NCI-H69 (cell line): ENCODE measurements at regions not wholly inside any gene's neighbourhood (a gene's known extent, or its start where the extent isn't known, plus 50 kb on each side); places are given as distances from the start of the nearest gene placed in this dataset.
"Not testable (repeated sequence)": the region's sequence is repeated elsewhere in the genome, so short reads cannot be mapped to it uniquely, and the experiment has no call there.

Source experiments
- DNase-seq: peaks from one replicate; lab custom pipeline; 2025; lab: John Stamatoyannopoulos, UW

- no peak for DNase-seq
These were observed 197.5 kb downstream of the ARL4A start for GRCh38 chr7:12884856-12885440.

- no peak for DNase-seq
These were observed 201.3 kb downstream of the ARL4A start for GRCh38 chr7:12888717-12889116.

- no peak for DNase-seq
These were observed 202.0 kb downstream of the ARL4A start for GRCh38 chr7:12889391-12889790.

- no peak for DNase-seq
These were observed 203.2 kb downstream of the ARL4A start for GRCh38 chr7:12890586-12890985.

- DNase-seq, result no peak
These were observed 205.9 kb downstream of the ARL4A start for GRCh38 chr7:12893292-12893691.

GRCh38 chr7:12895296-12895695 lies 207.9 kb downstream of the ARL4A start:
- DNase-seq, result no peak

- DNase-seq, result no peak
These were observed 208.9 kb downstream of the ARL4A start for GRCh38 chr7:12896316-12896715.

GRCh38 chr7:12898004-12898403 lies 210.6 kb downstream of the ARL4A start:
- no peak for DNase-seq

- DNase-seq, result no peak
These were observed 211.2 kb downstream of the ARL4A start for GRCh38 chr7:12898620-12899019.

- DNase-seq, result no peak
These were observed 218.2 kb downstream of the ARL4A start for GRCh38 chr7:12905671-12906070.

- DNase-seq, result no peak
These were observed 220.3 kb downstream of the ARL4A start for GRCh38 chr7:12907774-12908173.

GRCh38 chr7:12909483-12909882 lies 222.1 kb downstream of the ARL4A start:
- DNase-seq, result no peak

- no peak for DNase-seq
These were observed 223.6 kb downstream of the ARL4A start for GRCh38 chr7:12911053-12911452.

- no peak for DNase-seq
These were observed 225.6 kb downstream of the ARL4A start for GRCh38 chr7:12913002-12913401.

GRCh38 chr7:12917801-12918200 lies 230.4 kb downstream of the ARL4A start:
- no peak for DNase-seq

GRCh38 chr7:12921751-12922345 lies 234.4 kb downstream of the ARL4A start:
- DNase-seq, result peak; percentile 48

- no peak for DNase-seq
These were observed 236.5 kb downstream of the ARL4A start for GRCh38 chr7:12923971-12924370.

GRCh38 chr7:12926206-12926605 lies 238.8 kb downstream of the ARL4A start:
- peak; percentile 46 for DNase-seq

- DNase-seq, result peak; percentile 90
These were observed 240.4 kb downstream of the ARL4A start for GRCh38 chr7:12927635-12928434.

- DNase-seq, result no peak
These were observed 242.2 kb downstream of the ARL4A start for GRCh38 chr7:12929476-12930140.

GRCh38 chr7:12930534-12930933 lies 243.1 kb downstream of the ARL4A start:
- DNase-seq, result no peak

GRCh38 chr7:12931465-12931864 lies 244.0 kb downstream of the ARL4A start:
- not testable (repeated sequence) for DNase-seq

- DNase-seq, result no peak
These were observed 252.3 kb downstream of the ARL4A start for GRCh38 chr7:12939694-12940093.
